Activated CD4-positive, alpha-beta T cell treated with anti-CD3 and anti-CD28 coated beads, Interleukin-2, amount 50 U/mL, for 24 hours (primary cell): ENCODE measurements at regions not wholly inside any gene's neighbourhood (a gene's known extent, or its start where the extent isn't known, plus 50 kb on each side); places are given as distances from the start of the nearest gene placed in this dataset.
"Not testable (repeated sequence)": the region's sequence is repeated elsewhere in the genome, so short reads cannot be mapped to it uniquely, and the experiment has no call there.

ENCODE experiments used
- DNase-seq, 2 donors: peaks; one replicate each; pipeline ENCODE4 v3.0.0-alpha.2; 2020; ENCODE audit warnings: low read depth in 1 of 2, low spot score in 1 of 2

GRCh38 chr3:8400911-8401310 is 100.7 kb upstream of the LMCD1 start:
- DNase-seq = no peak

GRCh38 chr3:8403996-8404395 is 97.6 kb upstream of the LMCD1 start:
- DNase-seq = no peak

- DNase-seq = no peak
Observed at GRCh38 chr3:8405144-8405543, 96.5 kb upstream of the LMCD1 start.

DNA sequence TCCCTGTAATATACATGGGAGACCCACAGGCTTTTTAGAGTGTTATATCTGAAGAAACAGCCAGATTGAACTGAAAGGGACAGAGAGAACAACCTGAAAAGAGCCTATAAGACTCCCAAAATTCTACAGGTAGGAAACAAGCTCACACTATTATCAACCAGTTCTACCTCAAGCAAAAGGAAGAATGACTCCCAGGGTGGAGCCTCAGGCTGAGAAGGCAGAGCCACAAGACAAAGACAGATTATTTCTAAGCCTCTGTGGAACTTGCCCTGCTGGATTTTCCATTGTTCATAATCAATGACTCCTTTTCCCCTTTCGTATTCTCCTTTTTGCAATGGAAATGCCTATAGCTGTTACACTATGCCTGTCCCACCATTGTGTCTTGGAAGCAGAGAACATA is 95.1 kb upstream of the LMCD1 start:
- no peak for DNase-seq

GRCh38 chr3:8413337-8413926 is 88.2 kb upstream of the LMCD1 start:
- DNase-seq = no peak

DNA sequence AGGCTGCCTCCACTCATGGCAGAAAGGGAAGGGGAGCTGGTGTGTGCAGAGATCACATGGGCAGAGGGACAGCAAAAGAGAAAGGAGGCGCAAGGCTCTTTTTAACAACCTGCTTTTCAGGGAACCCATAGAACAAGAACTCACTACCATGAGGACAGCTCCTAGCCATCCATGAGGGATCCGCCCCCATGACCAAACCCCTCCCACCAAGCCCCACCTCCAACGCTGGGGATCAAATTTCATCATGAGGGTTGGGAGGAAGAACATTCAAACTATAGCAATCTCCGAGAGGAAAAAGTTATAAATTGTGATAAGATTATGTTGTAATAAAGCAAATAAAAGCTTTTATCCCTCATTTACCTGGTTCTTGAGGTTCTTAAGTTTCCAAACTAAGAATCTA is 84.7 kb upstream of the LMCD1 start:
- DNase-seq = no peak

DNA sequence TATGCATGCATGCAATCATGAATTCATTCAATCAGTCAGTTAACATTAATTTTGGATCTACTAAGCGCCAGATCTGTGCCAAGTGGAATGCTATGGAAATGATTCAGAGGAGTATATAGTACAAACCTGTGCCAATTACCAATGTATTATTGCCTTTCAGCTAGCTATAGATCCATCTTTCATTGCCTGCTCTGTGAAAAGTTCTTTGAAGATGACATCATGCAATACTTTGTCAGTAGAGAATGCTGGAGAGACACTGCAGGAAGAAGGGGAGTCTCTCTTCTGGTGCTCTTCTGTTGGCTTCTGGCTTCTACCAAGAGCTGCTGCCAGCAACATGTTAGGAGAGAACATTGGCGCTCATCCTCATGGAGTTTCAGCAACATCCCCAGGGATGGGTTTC is 81.0 kb upstream of the LMCD1 start:
- no peak for DNase-seq

DNA sequence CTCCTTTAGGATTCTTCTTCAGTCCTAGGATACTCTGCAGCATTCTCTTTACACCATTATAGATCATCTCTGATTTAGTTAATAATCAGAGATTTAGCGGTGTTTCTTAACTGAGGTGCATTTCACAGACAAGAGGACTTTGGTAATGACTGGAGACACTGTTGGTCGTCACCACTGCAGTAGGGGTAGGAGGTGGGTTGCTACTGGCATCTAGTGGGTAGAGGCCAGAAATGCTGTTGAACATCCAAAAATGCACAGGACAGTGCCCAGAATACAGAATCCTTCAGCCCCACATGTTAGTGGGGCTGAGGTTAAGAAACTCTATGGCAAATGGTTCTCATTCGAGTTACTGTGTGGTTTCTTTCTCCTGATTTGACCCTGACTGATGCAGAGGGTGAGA is 80.4 kb upstream of the LMCD1 start:
- no peak for DNase-seq

DNA sequence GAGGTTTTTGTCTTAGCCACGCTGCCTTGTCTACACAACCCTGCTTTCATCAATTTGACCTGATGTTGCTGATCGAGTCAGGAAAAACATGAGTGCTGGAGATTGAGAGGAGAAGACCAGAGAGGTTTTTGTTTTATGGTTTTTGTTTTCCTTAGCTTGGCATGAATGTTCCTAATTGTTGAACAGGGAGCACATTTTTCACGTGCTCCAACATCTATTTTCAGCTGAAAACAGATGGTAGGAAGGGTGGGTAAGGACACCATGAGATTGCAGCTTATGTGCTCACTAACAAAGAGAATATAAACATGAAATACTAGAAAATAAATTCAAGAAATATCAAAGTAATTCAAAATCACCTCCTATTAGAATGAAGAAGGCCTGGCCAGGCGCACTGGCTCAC is 79.9 kb upstream of the LMCD1 start:
- no peak for DNase-seq

DNA sequence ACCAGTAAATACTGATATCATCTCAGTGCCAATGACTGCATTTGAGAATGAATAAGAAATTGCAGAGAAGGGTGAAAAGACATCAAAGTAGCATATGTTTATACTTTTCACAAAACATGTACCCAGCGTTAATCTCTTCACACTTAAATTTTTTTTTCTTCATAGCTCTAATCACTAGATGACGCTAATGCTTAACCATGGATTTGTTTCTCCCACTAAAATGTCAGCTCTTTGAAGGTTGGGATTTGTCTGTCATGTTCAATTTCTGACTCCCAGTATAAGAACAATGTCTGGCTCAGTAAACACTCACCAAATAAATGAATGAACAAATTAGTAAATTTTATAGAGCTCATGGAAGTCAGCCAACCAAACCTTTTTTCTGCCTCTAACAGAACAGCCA is 78.3 kb upstream of the LMCD1 start:
- DNase-seq = no peak

DNA sequence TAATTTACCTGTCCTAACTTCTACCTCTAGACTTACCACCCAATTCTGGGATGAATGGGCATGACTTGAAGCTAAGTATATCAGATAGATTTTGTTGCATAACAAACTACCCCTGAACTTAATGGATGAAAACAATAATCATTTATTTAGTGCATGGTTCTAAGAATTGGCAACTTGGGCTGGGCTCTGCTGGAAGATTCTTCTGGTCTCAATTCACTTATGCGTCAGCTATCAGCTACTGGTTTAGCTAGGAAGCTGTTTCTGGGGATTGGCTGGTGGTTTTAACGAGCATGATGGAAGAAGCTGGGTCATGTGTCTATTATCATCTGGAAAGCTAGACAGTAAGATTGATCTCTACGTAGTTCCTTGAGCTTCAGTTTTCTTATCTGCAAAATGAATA is 77.3 kb upstream of the LMCD1 start:
- no peak for DNase-seq

DNA sequence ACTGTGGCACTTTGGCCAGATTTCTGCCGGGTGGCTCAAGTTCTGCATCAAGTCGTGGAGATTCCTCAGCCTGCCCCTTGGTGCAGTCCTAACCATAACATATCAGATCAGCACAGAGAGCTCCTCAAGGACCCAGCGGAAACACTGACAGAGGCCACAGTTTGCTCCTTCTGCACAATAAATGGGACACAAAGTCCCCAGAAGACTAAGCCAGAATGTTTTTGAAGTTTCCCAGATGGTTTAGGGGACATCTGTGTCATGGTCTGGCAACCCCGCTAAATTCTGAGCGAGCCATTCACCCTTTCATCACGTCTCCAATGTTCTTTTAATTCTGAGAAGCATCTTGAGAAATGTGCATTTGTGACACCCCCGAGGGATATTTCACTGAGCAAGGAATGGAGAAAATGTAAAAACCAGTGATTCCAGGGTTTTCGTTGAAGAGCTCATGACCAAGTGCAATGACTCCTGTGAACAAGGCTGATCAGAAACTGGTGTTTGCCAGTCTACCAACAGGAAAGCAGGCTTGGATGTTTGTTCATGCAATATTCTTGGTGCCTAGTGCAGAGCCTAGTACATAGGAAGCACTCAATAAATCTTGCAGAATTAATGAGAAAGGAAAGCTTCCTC is 64.8 kb upstream of the LMCD1 start:
- DNase-seq = no peak

DNA sequence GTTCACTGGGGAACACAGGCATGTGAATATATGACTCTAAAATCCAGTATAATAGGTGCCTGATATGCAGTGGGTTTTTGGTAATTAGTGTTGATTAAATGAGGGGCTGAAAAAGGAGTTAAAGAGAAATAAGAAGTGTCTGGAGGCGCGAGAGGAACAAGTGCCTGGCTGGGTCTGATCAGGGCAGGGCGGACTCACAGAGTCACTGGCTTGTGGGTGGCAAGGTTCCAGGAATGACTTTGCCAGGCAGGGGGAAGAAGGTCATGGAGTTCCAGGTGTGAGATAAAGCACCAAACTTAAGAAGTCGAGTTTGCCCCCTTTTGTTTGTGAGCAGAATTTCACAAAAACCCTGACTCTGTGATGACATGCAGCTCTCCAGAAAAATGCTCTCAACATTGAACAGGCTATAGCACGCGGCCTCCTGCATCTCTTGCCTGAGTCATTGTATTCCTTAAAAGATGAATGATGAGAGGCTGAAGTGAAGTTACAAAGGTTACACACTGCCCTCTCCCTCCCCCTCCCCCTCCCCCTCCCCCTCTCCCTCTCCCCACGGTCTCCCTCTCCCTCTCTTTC is 63.0 kb upstream of the LMCD1 start:
- no peak for DNase-seq

DNA sequence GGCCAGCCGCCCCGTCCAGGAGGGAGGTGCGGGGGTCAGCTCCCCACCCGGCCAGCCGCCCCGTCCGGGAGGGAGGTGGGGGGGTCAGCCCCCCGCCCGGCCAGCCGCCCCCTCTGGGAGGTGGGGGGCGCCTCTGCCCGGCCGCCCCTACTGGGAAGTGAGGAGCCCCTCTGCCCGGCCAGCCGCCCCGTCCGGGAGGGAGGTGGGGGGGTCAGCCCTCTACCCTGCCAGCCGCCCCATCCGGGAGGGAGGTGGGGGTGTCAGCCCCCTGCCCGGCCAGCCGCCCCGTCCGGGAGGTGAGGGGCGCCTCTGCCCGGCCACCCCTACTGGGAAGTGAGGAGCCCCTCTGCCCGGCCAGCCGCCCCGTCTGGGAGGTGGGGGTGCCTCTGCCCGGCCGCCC is 61.5 kb upstream of the LMCD1 start:
- DNase-seq = not testable (repeated sequence)

- no peak for DNase-seq
Observed at GRCh38 chr3:8441969-8442559, 59.6 kb upstream of the LMCD1 start.

GRCh38 chr3:8442993-8443650 is 58.5 kb upstream of the LMCD1 start:
- DNase-seq = no peak

- no peak for DNase-seq
Observed at GRCh38 chr3:8443829-8444791, 57.5 kb upstream of the LMCD1 start.

DNA sequence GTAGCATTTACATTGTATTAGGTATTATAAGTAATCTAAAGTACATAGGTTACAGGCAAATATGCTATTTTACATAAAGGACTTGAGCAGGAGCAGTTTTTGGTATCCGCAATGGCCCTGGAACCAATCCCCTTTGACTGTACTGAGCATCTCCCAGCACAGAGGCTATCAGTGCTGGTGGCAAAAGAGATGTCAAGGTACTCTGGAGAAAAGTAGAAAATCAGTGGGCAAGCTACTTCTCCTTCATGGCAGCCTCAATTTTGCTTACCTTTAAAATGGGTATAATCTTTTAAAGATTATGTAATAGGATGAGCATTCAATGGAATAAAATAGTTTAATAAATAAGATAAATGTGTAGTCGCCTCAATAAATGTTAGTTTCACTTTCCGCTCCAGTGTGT is 56.7 kb upstream of the LMCD1 start:
- no peak for DNase-seq

DNA sequence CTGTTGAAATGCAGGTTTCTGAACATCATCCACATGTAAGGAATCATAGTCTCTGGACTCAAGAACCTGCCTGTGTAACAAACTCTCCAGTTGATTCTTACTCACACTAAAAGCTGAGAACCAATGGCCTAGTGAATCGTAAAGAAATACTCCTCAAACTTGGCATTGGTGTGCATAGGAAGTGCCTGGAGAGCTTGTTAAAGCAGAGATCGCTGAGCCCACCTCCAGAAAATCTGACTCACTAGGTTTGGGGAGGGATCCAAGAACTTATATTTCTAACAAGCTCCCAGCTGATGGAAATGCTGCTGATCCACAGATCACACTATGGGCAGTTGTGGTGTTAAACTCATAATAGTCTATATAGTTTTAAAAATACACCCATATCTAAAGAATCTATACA is 55.8 kb upstream of the LMCD1 start:
- no peak for DNase-seq

DNA sequence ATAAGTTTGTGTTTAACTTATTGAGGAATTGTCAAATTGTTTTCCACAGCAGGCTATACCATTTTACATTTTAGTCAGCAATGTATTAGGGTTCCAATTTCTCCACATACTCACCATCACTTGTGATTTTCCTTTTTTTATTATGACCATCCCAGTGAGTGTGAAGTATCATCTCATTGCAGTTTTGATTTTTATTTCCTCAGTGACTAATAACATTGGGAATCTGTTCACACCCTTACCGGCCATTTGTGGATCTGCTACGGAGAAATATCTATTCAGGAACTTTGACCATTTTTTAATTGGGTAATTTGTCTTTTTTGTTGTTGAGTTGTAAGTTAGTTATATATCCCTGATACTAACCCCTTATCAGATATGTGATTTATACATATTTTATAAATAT is 54.8 kb upstream of the LMCD1 start:
- DNase-seq = no peak

DNA sequence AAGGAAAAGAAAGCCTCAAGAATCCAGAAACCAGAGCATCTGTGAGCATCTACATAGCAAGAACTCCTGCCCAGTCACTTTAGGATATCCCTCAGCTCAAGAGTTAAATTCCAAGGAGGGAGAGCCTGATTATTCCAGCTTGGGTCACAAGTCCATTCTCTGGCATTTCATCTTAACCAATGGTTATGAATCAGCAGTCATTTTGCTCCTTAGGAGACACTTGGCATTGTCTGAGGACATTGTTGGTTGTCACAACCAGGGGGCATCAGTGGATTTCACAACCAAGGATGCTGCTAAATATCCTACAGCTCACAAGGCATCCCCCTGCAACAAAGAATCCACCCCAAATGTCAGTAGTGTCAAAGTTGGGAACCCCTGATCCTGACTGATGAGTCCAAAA is 51.0 kb upstream of the LMCD1 start:
- no peak for DNase-seq
